ENCODE measurements at regions not wholly inside any gene's neighbourhood (a gene's known extent, or its start where the extent isn't known, plus 50 kb on each side); places are given as distances from the start of the nearest gene placed in this dataset.
"Not testable (repeated sequence)": the region's sequence is repeated elsewhere in the genome, so short reads cannot be mapped to it uniquely, and the experiment has no call there.

DNA sequence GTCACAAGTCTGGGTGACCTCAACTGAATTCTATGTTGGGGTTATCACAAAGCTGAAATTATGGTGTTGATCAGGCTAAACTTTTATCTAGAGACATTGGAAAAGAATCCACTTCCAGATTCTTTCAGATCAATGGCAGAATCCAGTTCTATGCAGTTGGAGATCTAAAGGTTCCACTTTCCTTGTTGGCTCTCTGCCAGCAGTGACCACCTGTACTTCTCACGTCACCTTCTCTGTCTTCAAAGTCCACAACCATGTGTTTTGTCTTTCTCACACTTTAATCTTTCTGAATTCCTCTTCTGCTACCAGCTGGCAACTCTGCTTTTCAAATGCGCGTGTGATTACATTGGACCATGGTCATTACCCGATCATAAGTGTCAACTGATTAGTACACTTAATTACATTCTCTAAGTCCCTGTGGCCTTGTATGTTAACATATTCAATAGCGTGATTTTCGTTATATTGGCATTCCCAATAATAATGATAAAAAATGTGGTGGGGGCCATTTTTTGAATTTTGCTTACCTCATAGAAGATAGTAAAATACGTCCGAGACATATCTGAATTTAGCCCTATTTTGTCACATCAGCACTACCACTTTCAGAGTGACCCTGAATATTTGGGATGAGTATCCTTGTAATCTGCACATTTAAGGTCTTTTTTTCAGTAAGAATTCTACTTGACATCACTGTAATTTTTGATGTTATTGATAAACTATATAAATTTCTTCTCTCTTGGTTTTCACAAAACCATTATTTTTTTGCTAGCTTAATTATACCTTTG is 73.7 kb upstream of the PRDM9 start:
- ATAC-seq (ENCODE audit: insufficient read depth, low read depth), result no peak
- no peak for DNase-seq
- Histone ChIP-seq H3K9me3 (ENCODE audit: insufficient read depth, low read length, severe bottlenecking) (no peaks in the 10 kb centered on the region), H3K27me3 (ENCODE audit: insufficient read depth, low read length, poor library complexity) (no peaks in the 10 kb centered on the region), H3K4me2 (ENCODE audit: insufficient read depth, low read length) (no peak overlapping the region), H4K20me1 (ENCODE audit: insufficient read depth, low read length) (no peaks in the 10 kb centered on the region), H3K9ac (ENCODE audit: low read depth, low read length) (no peak overlapping the region), H3K27ac (ENCODE audit: low read length) (no peak overlapping the region), H3K4me3 (ENCODE audit: low read depth in 1 of 2, low read length in 2 of 2) (no peak overlapping the region), H3K79me2 (ENCODE audit: insufficient read depth, low read length) (no peaks in the 10 kb centered on the region), H3K4me1 (ENCODE audit: insufficient read depth, low read length) (no peaks in the 10 kb centered on the region), H2AFZ (ENCODE audit: low read depth, low read length) (no peak overlapping the region), H3K36me3 (ENCODE audit: insufficient read depth, low read length) (no peaks in the 10 kb centered on the region)
- TF ChIP-seq EZH2 (IDR thresholded peaks at IDR 0.05; ENCODE audit: borderline replicate concordance, low read depth, low read length, severe bottlenecking) (no peak), CTCF (IDR thresholded peaks at IDR 0.05; ENCODE audit: borderline replicate concordance, extremely low read depth, low read length, poor library complexity, severe bottlenecking) (no peak)

GRCh38 chr5:23428705-23429104 is 78.7 kb upstream of the PRDM9 start:
- Histone ChIP-seq H3K4me1 (ENCODE audit: insufficient read depth, low read length) (no peaks in the 10 kb centered on the region), H3K4me2 (ENCODE audit: insufficient read depth, low read length) (no peak overlapping the region), H2AFZ (ENCODE audit: low read depth, low read length) (no peak overlapping the region), H3K9me3 (ENCODE audit: insufficient read depth, low read length, severe bottlenecking) (peaks cover 10% of the 10 kb centered on the region), H3K27me3 (ENCODE audit: insufficient read depth, low read length, poor library complexity) (no peaks in the 10 kb centered on the region), H3K36me3 (ENCODE audit: insufficient read depth, low read length) (no peaks in the 10 kb centered on the region), H4K20me1 (ENCODE audit: insufficient read depth, low read length) (no peaks in the 10 kb centered on the region), H3K9ac (ENCODE audit: low read depth, low read length) (no peak overlapping the region), H3K4me3 (ENCODE audit: low read depth in 1 of 2, low read length in 2 of 2) (no peak overlapping the region), H3K27ac (ENCODE audit: low read length) (no peak overlapping the region), H3K79me2 (ENCODE audit: insufficient read depth, low read length) (no peaks in the 10 kb centered on the region)
- ATAC-seq (ENCODE audit: insufficient read depth, low read depth) (no peak), DNase-seq (no peak)
- TF ChIP-seq CTCF (IDR thresholded peaks at IDR 0.05; ENCODE audit: borderline replicate concordance, extremely low read depth, low read length, poor library complexity, severe bottlenecking), result no peak
- no peak for TF ChIP-seq EZH2 (IDR thresholded peaks at IDR 0.05; ENCODE audit: borderline replicate concordance, low read depth, low read length, severe bottlenecking)

GRCh38 chr5:23420214-23420613 is 87.2 kb upstream of the PRDM9 start:
- not testable (repeated sequence) for H3K4me1 ChIP-seq (ENCODE audit: insufficient read depth, low read length); H3K27me3 ChIP-seq (ENCODE audit: insufficient read depth, low read length, poor library complexity); H3K4me3 ChIP-seq (ENCODE audit: low read depth in 1 of 2, low read length in 2 of 2); H2AFZ ChIP-seq (ENCODE audit: low read depth, low read length); DNase-seq; H3K79me2 ChIP-seq (ENCODE audit: insufficient read depth, low read length); H3K9me3 ChIP-seq (ENCODE audit: insufficient read depth, low read length, severe bottlenecking); H3K36me3 ChIP-seq (ENCODE audit: insufficient read depth, low read length); ATAC-seq (ENCODE audit: insufficient read depth, low read depth); H3K4me2 ChIP-seq (ENCODE audit: insufficient read depth, low read length); H3K9ac ChIP-seq (ENCODE audit: low read depth, low read length); H4K20me1 ChIP-seq (ENCODE audit: insufficient read depth, low read length); H3K27ac ChIP-seq (ENCODE audit: low read length)

DNA sequence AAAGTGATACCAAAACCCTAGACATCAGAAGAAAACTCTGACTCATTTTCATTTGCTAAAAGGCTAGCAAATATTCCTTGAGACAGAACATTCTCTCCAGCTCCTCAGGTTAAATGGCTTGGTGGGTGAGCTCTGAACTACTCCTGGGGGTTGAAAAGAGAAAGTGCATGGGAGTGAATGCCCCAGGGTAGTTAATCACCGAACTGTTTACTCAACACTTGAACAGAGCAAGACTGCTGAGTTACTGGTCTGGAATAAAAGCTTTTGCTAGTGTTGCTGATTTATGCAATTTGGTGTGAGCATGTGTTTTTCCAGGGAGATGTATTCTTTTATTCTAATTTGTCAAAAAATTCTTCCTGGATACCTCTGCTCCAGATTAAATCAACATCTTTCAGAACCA is 88.3 kb upstream of the PRDM9 start:
- no peaks in the 10 kb centered on the region for H3K27me3 ChIP-seq (ENCODE audit: insufficient read depth, low read length, poor library complexity)
- H3K4me2 ChIP-seq (ENCODE audit: insufficient read depth, low read length), result no peak overlapping the region
- H3K4me1 ChIP-seq (ENCODE audit: insufficient read depth, low read length), result no peaks in the 10 kb centered on the region
- H3K9ac ChIP-seq (ENCODE audit: low read depth, low read length), result no peak overlapping the region
- no peak overlapping the region for H3K4me3 ChIP-seq (ENCODE audit: low read depth in 1 of 2, low read length in 2 of 2)
- no peak overlapping the region for H3K27ac ChIP-seq (ENCODE audit: low read length)
- ATAC-seq (ENCODE audit: insufficient read depth, low read depth), result no peak
- no peaks in the 10 kb centered on the region for H3K79me2 ChIP-seq (ENCODE audit: insufficient read depth, low read length)
- H4K20me1 ChIP-seq (ENCODE audit: insufficient read depth, low read length), result no peaks in the 10 kb centered on the region
- DNase-seq, result no peak
- H3K36me3 ChIP-seq (ENCODE audit: insufficient read depth, low read length), result no peaks in the 10 kb centered on the region
- H2AFZ ChIP-seq (ENCODE audit: low read depth, low read length), result no peak overlapping the region
- no peaks in the 10 kb centered on the region for H3K9me3 ChIP-seq (ENCODE audit: insufficient read depth, low read length, severe bottlenecking)
- TF ChIP-seq EZH2 (IDR thresholded peaks at IDR 0.05; ENCODE audit: borderline replicate concordance, low read depth, low read length, severe bottlenecking), result no peak
- TF ChIP-seq CTCF (IDR thresholded peaks at IDR 0.05; ENCODE audit: borderline replicate concordance, extremely low read depth, low read length, poor library complexity, severe bottlenecking), result no peak

All from DND-41 (cell line).